NCI-H146 (cell line): ENCODE measurements at regions not wholly inside any gene's neighbourhood (a gene's known extent, or its start where the extent isn't known, plus 50 kb on each side); places are given as distances from the start of the nearest gene placed in this dataset.

Experiments
- DNase-seq: peaks from one replicate; lab custom pipeline; 2025; lab: John Stamatoyannopoulos, UW

- no peak for DNase-seq
These were observed 131.1 kb upstream of the COL21A1 start for GRCh38 chr6:56378507-56378906.

GRCh38 chr6:56377295-56377694 is 129.9 kb upstream of the COL21A1 start:
- no peak for DNase-seq

GRCh38 chr6:56375806-56376205 is 128.4 kb upstream of the COL21A1 start:
- DNase-seq, result no peak

GRCh38 chr6:56374841-56375369 is 127.5 kb upstream of the COL21A1 start:
- DNase-seq, result no peak

- no peak for DNase-seq
These were observed 125.1 kb upstream of the COL21A1 start for GRCh38 chr6:56372406-56372995.

- DNase-seq, result peak; percentile 85
These were observed 123.3 kb upstream of the COL21A1 start for GRCh38 chr6:56370561-56371211.

GRCh38 chr6:56370127-56370540 is 122.8 kb upstream of the COL21A1 start:
- peak; percentile 85 for DNase-seq

- DNase-seq, result no peak
These were observed 121.1 kb upstream of the COL21A1 start for GRCh38 chr6:56368491-56368890.

GRCh38 chr6:56366141-56366852 is 118.9 kb upstream of the COL21A1 start:
- DNase-seq, result no peak

GRCh38 chr6:56364827-56365339 is 117.5 kb upstream of the COL21A1 start:
- DNase-seq, result no peak

GRCh38 chr6:56364431-56364826 is 117.0 kb upstream of the COL21A1 start:
- peak; percentile 18 for DNase-seq

- peak; percentile 75 for DNase-seq
These were observed 116.5 kb upstream of the COL21A1 start for GRCh38 chr6:56363796-56364430.

- no peak for DNase-seq
These were observed 114.4 kb upstream of the COL21A1 start for GRCh38 chr6:56361812-56362211.

GRCh38 chr6:56359201-56359899 is 112.0 kb upstream of the COL21A1 start:
- peak; percentile 71 for DNase-seq

- no peak for DNase-seq
These were observed 110.4 kb upstream of the COL21A1 start for GRCh38 chr6:56357616-56358373.

GRCh38 chr6:56356426-56356825 is 109.0 kb upstream of the COL21A1 start:
- DNase-seq, result no peak

- no peak for DNase-seq
These were observed 106.5 kb upstream of the COL21A1 start for GRCh38 chr6:56353860-56354259.

GRCh38 chr6:56350628-56351260 is 103.4 kb upstream of the COL21A1 start:
- DNase-seq, result no peak

GRCh38 chr6:56349194-56349593 is 101.8 kb upstream of the COL21A1 start:
- no peak for DNase-seq

- DNase-seq, result peak; percentile 27
These were observed 101.2 kb upstream of the COL21A1 start for GRCh38 chr6:56348578-56348977.
